ENCODE measurements at regions not wholly inside any gene's neighbourhood (a gene's known extent, or its start where the extent isn't known, plus 50 kb on each side); places are given as distances from the start of the nearest gene placed in this dataset.
"Not testable (repeated sequence)": the region's sequence is repeated elsewhere in the genome, so short reads cannot be mapped to it uniquely, and the experiment has no call there.

DNA sequence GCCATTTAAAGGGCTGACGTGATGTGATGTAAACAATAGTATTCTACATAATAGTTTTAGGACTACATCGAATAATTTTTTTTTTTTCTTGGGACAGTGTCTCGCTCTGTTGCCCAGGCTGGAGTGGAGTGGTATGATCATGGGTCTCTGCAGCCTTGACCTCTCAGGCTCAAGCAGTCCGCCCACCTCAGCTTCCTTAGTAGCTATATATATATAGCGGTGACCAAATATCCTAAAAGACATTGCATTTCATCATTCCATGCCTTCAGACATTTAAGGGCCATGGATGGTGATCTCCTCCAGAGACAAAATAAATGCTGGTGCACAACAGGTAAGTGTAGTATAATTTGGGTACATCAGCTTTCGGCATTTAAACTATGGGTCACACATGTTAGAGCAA is 245.4 kb upstream of the NOTCH2NLA start:
- POLR2A ChIA-PET; CTCF ChIA-PET; H3K36me3 Mint-ChIP-seq (ENCODE audit: low read depth); H3K4me1 Mint-ChIP-seq; intact Hi-C loops (cut with micrococcal nuclease); ATAC-seq (ENCODE audit: low read depth); H3K27ac Mint-ChIP-seq; H3K9me3 Mint-ChIP-seq; DNase-seq; H3K27me3 Mint-ChIP-seq; H3K4me3 Mint-ChIP-seq: not testable (repeated sequence)

DNA sequence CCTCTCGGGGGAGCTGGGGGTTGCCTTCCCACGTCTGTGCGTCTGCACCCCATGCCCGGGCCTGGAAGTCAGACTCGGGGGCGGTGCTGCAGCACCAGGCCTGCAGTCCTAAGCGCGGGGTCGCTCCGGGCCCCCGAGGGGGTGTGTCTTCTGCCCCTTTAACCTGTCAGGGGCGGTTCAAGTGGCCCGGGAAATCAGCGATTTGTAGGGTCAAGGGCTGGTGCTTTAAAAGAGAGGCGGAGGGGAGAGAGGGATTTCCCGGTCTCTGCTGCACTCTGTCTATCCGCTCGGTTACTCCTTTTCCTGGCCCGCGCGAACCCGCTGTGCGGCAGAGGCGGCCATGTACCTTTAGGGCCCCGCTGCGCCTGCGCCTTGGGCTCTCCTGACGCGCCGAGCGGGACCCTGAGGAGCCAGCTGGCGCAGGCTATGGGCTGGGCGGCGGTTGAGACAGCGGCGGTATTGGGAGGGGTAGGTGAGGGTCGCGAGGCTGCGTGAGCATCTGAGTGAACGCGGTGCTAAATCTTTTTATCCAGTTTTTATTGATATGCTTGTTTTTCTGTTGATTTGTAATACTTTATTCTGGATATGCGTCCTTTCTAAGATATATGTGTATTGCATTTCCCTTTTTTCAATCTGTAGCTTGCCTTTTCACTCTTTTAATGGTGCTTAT is 243.5 kb upstream of the NOTCH2NLA start:
- POLR2A ChIA-PET; H3K9me3 Mint-ChIP-seq; intact Hi-C loops (cut with micrococcal nuclease); H3K36me3 Mint-ChIP-seq (ENCODE audit: low read depth); H3K27ac Mint-ChIP-seq; H3K4me1 Mint-ChIP-seq; H3K27me3 Mint-ChIP-seq; CTCF ChIA-PET: not testable (repeated sequence)
- DNase-seq (peak; percentile 57), ATAC-seq (ENCODE audit: low read depth) (peak; percentile 98)
- peak overlapping the region; percentile 83 for H3K4me3 Mint-ChIP-seq

- ATAC-seq (ENCODE audit: low read depth); H3K9me3 Mint-ChIP-seq; CTCF ChIA-PET; H3K27ac Mint-ChIP-seq; POLR2A ChIA-PET; DNase-seq; H3K4me3 Mint-ChIP-seq; intact Hi-C loops (cut with micrococcal nuclease); H3K36me3 Mint-ChIP-seq (ENCODE audit: low read depth); H3K27me3 Mint-ChIP-seq; H3K4me1 Mint-ChIP-seq: not testable (repeated sequence)
These were observed 231.1 kb upstream of the NOTCH2NLA start for GRCh38 chr1:146459939-146460338.

DNA sequence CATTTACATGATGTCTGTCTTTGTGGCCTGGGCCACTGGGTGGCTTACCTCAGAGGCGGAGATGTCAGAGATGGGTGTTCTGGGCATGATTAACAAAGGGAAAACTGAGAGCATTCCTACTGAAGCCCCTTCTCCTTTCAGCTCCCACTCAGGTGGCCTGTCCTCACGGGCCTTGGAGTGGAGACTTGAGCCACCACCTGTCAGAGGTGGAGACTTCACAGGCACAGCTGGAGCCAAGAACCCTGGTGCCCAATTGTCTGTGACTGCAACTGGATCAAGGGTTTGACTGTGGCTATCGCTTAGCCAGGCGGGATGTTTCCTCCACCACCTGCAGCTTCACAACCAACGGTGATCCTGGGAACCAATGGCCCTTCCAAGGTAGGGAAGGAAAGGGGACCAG is 230.5 kb upstream of the NOTCH2NLA start:
- H3K4me3 Mint-ChIP-seq; H3K9me3 Mint-ChIP-seq; H3K4me1 Mint-ChIP-seq; H3K27me3 Mint-ChIP-seq; intact Hi-C loops (cut with micrococcal nuclease); DNase-seq; ATAC-seq (ENCODE audit: low read depth); CTCF ChIA-PET; POLR2A ChIA-PET; H3K36me3 Mint-ChIP-seq (ENCODE audit: low read depth); H3K27ac Mint-ChIP-seq: not testable (repeated sequence)

- intact Hi-C loops (cut with micrococcal nuclease); H3K27ac Mint-ChIP-seq; CTCF ChIA-PET; H3K27me3 Mint-ChIP-seq; H3K9me3 Mint-ChIP-seq; DNase-seq; H3K36me3 Mint-ChIP-seq (ENCODE audit: low read depth); H3K4me3 Mint-ChIP-seq; H3K4me1 Mint-ChIP-seq; POLR2A ChIA-PET; ATAC-seq (ENCODE audit: low read depth): not testable (repeated sequence)
These were observed 220.0 kb upstream of the NOTCH2NLA start for GRCh38 chr1:146448877-146449246.

DNA sequence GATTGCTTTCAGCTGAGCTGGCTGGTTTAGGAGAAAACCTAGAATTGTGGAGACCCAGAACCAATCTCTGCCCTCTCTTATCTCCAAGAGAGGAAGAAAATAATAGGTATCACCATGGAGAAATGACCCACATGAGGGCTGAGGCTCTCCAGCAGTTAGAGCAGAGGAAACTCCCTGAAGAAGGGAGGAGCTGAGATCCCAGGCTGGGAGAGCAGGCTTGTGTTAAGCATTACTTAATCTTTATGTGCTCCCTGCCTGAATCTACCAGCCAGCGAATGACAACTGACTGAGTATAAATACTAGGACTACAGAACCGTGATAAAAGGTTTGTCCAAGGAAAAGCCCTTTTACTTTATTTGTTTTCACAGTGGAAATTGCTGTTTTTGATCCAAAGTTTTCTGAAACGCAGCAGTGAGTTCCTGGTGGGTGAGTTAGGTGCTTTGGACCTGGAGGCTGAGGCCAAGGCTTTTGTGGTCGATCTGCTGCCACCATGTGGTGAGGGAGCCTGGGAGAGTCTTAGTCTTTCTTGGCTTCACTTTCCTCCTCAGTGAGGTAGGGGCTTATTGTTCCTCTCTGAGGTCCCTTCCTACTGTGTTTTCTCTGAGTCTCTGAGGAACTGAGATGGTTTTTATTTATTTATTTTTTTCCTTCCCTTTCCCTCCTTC is 219.5 kb upstream of the NOTCH2NLA start:
- H3K4me3 Mint-ChIP-seq; CTCF ChIA-PET; H3K9me3 Mint-ChIP-seq; intact Hi-C loops (cut with micrococcal nuclease); ATAC-seq (ENCODE audit: low read depth); POLR2A ChIA-PET; H3K27ac Mint-ChIP-seq; H3K4me1 Mint-ChIP-seq; H3K36me3 Mint-ChIP-seq (ENCODE audit: low read depth); H3K27me3 Mint-ChIP-seq: not testable (repeated sequence)
- peak; percentile 27 for DNase-seq

- CTCF ChIA-PET; intact Hi-C loops (cut with micrococcal nuclease); H3K36me3 Mint-ChIP-seq (ENCODE audit: low read depth); POLR2A ChIA-PET; H3K9me3 Mint-ChIP-seq; H3K27ac Mint-ChIP-seq; H3K4me1 Mint-ChIP-seq; H3K27me3 Mint-ChIP-seq; ATAC-seq (ENCODE audit: low read depth): not testable (repeated sequence)
- peak; percentile 18 for DNase-seq
- peak overlapping the region; percentile 81 for H3K4me3 Mint-ChIP-seq
These were observed 215.0 kb upstream of the NOTCH2NLA start for GRCh38 chr1:146443871-146444222.

GRCh38 chr1:146443088-146443870 is 214.5 kb upstream of the NOTCH2NLA start:
- H3K36me3 Mint-ChIP-seq (ENCODE audit: low read depth); H3K9me3 Mint-ChIP-seq; DNase-seq; CTCF ChIA-PET; H3K27me3 Mint-ChIP-seq; ATAC-seq (ENCODE audit: low read depth); intact Hi-C loops (cut with micrococcal nuclease); H3K4me1 Mint-ChIP-seq; H3K4me3 Mint-ChIP-seq; POLR2A ChIA-PET; H3K27ac Mint-ChIP-seq: not testable (repeated sequence)

DNA sequence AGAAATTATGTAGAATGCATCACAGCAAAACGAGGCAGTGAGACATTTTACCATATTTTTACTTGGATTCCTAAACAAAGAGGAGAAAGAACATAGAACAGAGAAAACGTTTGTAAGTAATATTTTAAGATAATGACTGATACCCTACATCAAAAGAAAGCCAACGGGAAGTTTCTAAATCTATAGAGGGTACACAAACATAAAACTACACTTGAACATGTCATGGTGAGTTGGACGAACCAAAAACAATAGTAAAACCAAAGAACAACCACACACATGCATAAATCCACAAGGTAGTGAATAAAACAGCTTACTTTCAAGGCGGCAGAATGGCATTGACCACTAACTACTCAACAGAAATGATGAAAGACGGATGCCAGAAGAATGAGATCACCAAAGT is 209.7 kb upstream of the NOTCH2NLA start:
- H3K27me3 Mint-ChIP-seq; H3K36me3 Mint-ChIP-seq (ENCODE audit: low read depth); intact Hi-C loops (cut with micrococcal nuclease); ATAC-seq (ENCODE audit: low read depth); H3K9me3 Mint-ChIP-seq; H3K4me1 Mint-ChIP-seq; H3K4me3 Mint-ChIP-seq; CTCF ChIA-PET; H3K27ac Mint-ChIP-seq; DNase-seq; POLR2A ChIA-PET: not testable (repeated sequence)

DNA sequence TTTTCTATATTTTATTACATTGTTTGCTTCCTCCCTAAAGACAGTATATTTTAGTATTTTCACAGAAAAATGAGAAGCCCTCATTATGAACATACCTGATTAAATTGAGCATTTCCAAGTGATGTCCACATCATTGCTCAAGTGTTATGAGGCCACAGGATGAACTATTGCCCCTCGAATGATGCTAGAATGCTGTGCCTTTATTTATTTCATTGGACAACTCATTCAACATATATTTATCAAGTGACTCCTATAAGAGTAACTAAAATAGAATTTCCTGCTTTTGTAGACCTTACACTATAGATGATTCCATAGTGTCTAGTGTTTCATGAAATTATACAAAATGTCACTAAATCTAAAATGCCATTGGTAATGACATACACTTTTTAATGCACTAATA is 187.8 kb upstream of the NOTCH2NLA start:
- DNase-seq; POLR2A ChIA-PET; intact Hi-C loops (cut with micrococcal nuclease); H3K27ac Mint-ChIP-seq; H3K4me3 Mint-ChIP-seq; H3K4me1 Mint-ChIP-seq; H3K36me3 Mint-ChIP-seq (ENCODE audit: low read depth); H3K27me3 Mint-ChIP-seq; H3K9me3 Mint-ChIP-seq; ATAC-seq (ENCODE audit: low read depth); CTCF ChIA-PET: not testable (repeated sequence)

DNA sequence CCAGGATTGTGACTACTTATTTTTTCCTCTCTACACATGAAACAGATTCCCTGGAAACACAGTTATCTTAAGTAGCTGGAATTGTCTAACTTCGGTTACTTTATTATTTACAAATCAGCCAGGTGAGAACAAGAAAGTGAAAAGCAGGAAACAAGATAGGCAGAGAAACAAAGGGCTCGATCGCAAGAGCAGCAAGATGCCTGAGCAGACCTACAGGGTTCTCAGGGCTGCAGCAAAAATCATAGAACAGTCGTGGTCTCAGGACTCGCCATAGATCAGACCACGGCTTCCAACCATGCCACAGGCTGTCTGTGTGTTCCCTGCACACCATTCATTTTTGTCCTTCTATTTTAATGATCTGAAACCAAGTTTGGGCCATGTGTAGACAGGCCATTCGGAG is 186.2 kb upstream of the NOTCH2NLA start:
- ATAC-seq (ENCODE audit: low read depth); intact Hi-C loops (cut with micrococcal nuclease); POLR2A ChIA-PET; DNase-seq; H3K27me3 Mint-ChIP-seq; H3K36me3 Mint-ChIP-seq (ENCODE audit: low read depth); CTCF ChIA-PET; H3K4me3 Mint-ChIP-seq; H3K9me3 Mint-ChIP-seq; H3K27ac Mint-ChIP-seq; H3K4me1 Mint-ChIP-seq: not testable (repeated sequence)

GRCh38 chr1:146413911-146414310 is 185.1 kb upstream of the NOTCH2NLA start:
- H3K4me1 Mint-ChIP-seq; H3K4me3 Mint-ChIP-seq; DNase-seq; H3K36me3 Mint-ChIP-seq (ENCODE audit: low read depth); intact Hi-C loops (cut with micrococcal nuclease); H3K9me3 Mint-ChIP-seq; H3K27ac Mint-ChIP-seq; CTCF ChIA-PET; ATAC-seq (ENCODE audit: low read depth); POLR2A ChIA-PET; H3K27me3 Mint-ChIP-seq: not testable (repeated sequence)

Measured in activated B cell treated with CpG ODN at 0.5 μM for 24 hours (primary cell).